T-cell (primary cell): ENCODE measurements at regions not wholly inside any gene's neighbourhood (a gene's known extent, or its start where the extent isn't known, plus 50 kb on each side); places are given as distances from the start of the nearest gene placed in this dataset.

ENCODE experiments used
- ATAC-seq, 4 experiments: fragments of 200-7000 bp in 3 of 4; fragments of 150-1000 bp in 1 of 4; cut with Tn5 transposase; replicated peaks in 1 of 4; 1 replicate in 3 of 4; 2 replicates in 1 of 4; pipeline ENCODE4 v1.10.0; 2021; ENCODE audit warnings: moderate library complexity in 3 of 4, mild to moderate bottlenecking in 2 of 4, moderate number of reproducible peaks in 1 of 4
- CTCF ChIA-PET, 2 donors: fragments of 300-600 bp; sonication (Branson Sonifier 250); formaldehyde crosslinking; loops; one replicate each; lab custom pipeline; 2022; ENCODE audit warnings: antibody characterized with exemption in 2 of 2; lab: Charles Lee
- POLR2A ChIA-PET, 2 donors: fragments of 300-600 bp; sonication (Branson Sonifier 250); formaldehyde crosslinking; loops; one replicate each; lab custom pipeline; 2022; ENCODE audit warnings: antibody characterized with exemption in 2 of 2; lab: Charles Lee
- DNase-seq, 35 experiments: peaks; one replicate each; pipeline versions ENCODE4 v3.0.0 to v3.0.0-alpha.2; 2013 to 2023
- H3K27ac ChIP-seq: one replicate; pipeline ENCODE4 v1.5.1; 2013; ENCODE audit warnings: low read length
- H3K27me3 ChIP-seq, 2 experiments: replicated peaks in 1 of 2; 1 replicate in 1 of 2; 2 replicates in 1 of 2; pipeline versions ENCODE4 v1.6.1 to v1.7.0; 2013; ENCODE audit warnings: low read length in 1 of 2, mixed read lengths in 1 of 2; ENCODE audit not compliant: control insufficient read depth in 2 of 2, insufficient read depth in 2 of 2; ENCODE audit errors: extremely low read depth in 1 of 2
- H3K36me3 ChIP-seq, 2 donors: 1 replicate in 1 of 2; 2 replicates in 1 of 2; pipeline versions ENCODE4 v1.6.1 to v1.7.0; 2013; ENCODE audit warnings: low read length in 1 of 2; ENCODE audit not compliant: control insufficient read depth in 2 of 2, insufficient read depth in 1 of 2; ENCODE audit errors: extremely low read depth in 1 of 2
- H3K4me1 ChIP-seq, 2 experiments: 1 replicate in 1 of 2; 2 replicates in 1 of 2; pipeline versions ENCODE4 v1.6.1 to v1.7.0; 2013; ENCODE audit warnings: low read length in 2 of 2, mixed read lengths in 1 of 2; ENCODE audit not compliant: insufficient read depth in 2 of 2, control insufficient read depth in 1 of 2; ENCODE audit errors: extremely low read depth in 1 of 2
- H3K4me3 ChIP-seq, 2 donors: 1 replicate in 1 of 2; 2 replicates in 1 of 2; pipeline versions ENCODE4 v1.5.1 to v1.7.0; 2013; ENCODE audit warnings: mild to moderate bottlenecking in 2 of 2, low read length in 1 of 2, moderate library complexity in 1 of 2; ENCODE audit not compliant: control insufficient read depth in 1 of 2; ENCODE audit errors: extremely low read depth in 1 of 2
- H3K9me3 ChIP-seq: 2 replicates; pipeline ENCODE4 v1.7.0; 2013
- H3K27ac Mint-ChIP-seq, 2 donors: one replicate each; pipeline ENCODE4 v1.8.0; 2020 to 2021; ENCODE audit warnings: mild to moderate bottlenecking in 2 of 2, mixed read lengths in 2 of 2
- H3K27me3 Mint-ChIP-seq, 2 donors: one replicate each; pipeline ENCODE4 v1.8.0; 2021 to 2022; ENCODE audit warnings: mixed read lengths in 2 of 2
- H3K36me3 Mint-ChIP-seq: one replicate; pipeline ENCODE4 v1.8.0; 2021; ENCODE audit warnings: mixed read lengths
- H3K4me1 Mint-ChIP-seq, 3 donors: one replicate each; pipeline ENCODE4 v1.8.0; 2020 to 2022; ENCODE audit warnings: mixed read lengths in 3 of 3, mild to moderate bottlenecking in 1 of 3
- H3K4me3 Mint-ChIP-seq, 3 donors: one replicate each; pipeline ENCODE4 v1.8.0; 2020 to 2022; ENCODE audit warnings: mild to moderate bottlenecking in 3 of 3, mixed read lengths in 3 of 3, moderate library complexity in 3 of 3
- H3K9me3 Mint-ChIP-seq, 3 donors: one replicate each; pipeline ENCODE4 v1.8.0; 2020 to 2022; ENCODE audit warnings: mixed read lengths in 3 of 3
- WGBS: methylation state at CpG from one replicate; pipeline ENCODE4 v1.1.5; 2013; ENCODE audit warnings: missing lambda C conversion rate; ENCODE audit not compliant: insufficient coverage; 5-methylcytosine and 5-hydroxymethylcytosine counted together

DNA sequence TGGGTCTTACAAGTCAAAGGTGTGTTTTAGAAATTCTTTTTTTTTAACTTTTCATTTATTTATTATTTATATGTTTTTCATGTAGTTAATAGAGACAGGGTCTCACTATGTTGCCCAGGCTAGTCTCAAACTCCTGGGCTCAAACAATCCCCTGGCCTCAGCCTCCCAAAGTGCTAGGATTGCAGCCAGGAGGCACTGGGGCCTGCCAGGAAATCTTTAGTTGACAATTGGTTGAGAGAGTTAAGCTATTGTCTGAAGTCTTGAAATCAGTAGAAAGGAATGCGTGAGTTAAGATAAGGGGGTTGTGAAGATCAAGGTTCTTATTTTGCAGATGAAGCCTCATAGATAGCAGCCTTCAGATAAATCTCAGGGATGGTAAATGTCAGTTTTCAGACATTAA lies 245.4 kb upstream of the GALNT17 start:
- Histone ChIP-seq H3K27ac (no peak overlapping the region), H3K9me3 (no peaks in the 10 kb centered on the region), H3K27me3 (no peaks in the 10 kb centered on the region), H3K4me1 (no peaks in the 10 kb centered on the region), H3K36me3 (no peaks in the 10 kb centered on the region), H3K4me3 (no peak overlapping the region)
- ChIA-PET CTCF (no interaction called here), POLR2A (no interaction called here)
- no peaks in the 10 kb centered on the region for H3K27me3 Mint-ChIP-seq
- no peak overlapping the region for H3K4me3 Mint-ChIP-seq
- H3K36me3 Mint-ChIP-seq = no peaks in the 10 kb centered on the region
- H3K4me1 Mint-ChIP-seq = no peaks in the 10 kb centered on the region
- WGBS = 25% methylated on average over 1 of the region's 1 CpG
- H3K27ac Mint-ChIP-seq = no peak overlapping the region
- ATAC-seq = no peak
- peaks cover 12 to 24% (median 14%) of the 10 kb centered on the region in 3 donors for H3K9me3 Mint-ChIP-seq
- no peak for DNase-seq

DNA sequence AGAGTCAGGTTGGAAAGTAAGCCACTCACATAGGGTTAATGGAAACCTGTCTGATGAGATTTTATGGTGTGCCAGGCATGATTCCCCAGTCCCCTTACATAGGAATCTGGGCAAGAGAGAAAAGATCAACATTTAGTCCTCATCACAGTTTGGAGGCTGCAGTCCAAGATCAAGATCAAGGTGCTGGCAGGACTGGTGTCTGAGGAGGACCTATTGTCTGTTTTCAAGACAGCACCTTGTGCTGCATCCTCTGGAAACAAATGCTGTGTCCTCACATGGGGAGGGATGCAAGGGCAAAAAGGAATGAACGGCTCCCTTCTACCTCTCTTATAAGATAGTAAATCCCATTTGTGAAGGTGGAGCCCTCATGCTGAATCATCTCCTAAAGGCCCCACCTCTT lies 244.8 kb upstream of the GALNT17 start:
- H3K9me3 Mint-ChIP-seq = peaks cover 12 to 23% (median 14%) of the 10 kb centered on the region in 3 donors
- Histone ChIP-seq H3K4me1 (no peaks in the 10 kb centered on the region), H3K27ac (no peak overlapping the region), H3K4me3 (no peak overlapping the region), H3K27me3 (no peaks in the 10 kb centered on the region), H3K9me3 (no peaks in the 10 kb centered on the region), H3K36me3 (no peaks in the 10 kb centered on the region)
- no peak overlapping the region for H3K4me3 Mint-ChIP-seq
- WGBS = no CpG with 5 or more reads among the region's 1 CpG
- CTCF ChIA-PET = no interaction called here
- H3K27ac Mint-ChIP-seq = no peak overlapping the region
- H3K27me3 Mint-ChIP-seq = no peaks in the 10 kb centered on the region
- ATAC-seq (no peak), DNase-seq (no peak)
- POLR2A ChIA-PET = no interaction called here
- no peaks in the 10 kb centered on the region for H3K36me3 Mint-ChIP-seq
- H3K4me1 Mint-ChIP-seq = no peaks in the 10 kb centered on the region

DNA sequence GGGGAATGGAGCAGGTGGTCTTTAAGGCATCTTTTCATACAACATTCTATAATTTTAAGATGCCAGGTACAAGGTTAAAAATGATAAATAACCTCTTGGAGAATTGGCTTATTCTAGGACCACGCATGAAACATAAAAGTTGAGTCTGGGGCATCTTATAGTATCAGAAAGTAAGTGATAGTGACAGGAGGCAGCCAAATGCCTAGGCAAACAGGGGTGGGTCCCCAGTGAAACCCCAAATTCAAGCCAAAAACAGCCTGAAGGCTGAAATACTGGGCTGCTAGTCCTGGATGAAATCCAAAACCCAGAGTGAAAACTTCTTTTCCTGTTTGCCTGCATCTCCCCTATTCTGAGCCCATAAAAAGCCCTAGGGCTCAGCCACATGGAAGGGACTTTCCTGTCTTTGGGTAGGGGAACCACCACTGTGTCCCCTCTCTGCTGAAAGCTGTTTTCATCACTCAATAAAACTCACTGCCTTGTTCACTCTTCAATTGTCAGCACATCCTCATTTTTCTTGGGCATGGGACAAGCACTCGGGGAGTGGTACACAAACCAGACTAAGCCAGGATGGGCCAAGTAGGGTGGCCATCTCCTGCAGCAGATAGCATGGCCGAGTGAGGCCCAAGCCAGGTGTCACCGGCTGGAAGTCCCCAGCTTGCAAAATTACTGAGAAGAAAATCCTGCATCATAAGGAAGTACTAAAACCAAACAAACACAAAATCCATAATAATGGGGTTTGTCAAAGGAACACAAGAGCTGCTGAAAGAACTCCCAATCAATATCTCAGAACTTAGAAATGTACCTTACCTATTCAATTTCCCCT lies 241.6 kb upstream of the GALNT17 start:
- CTCF ChIA-PET = no interaction called here
- WGBS = 70% methylated on average over 2 of the region's 4 CpGs

DNA sequence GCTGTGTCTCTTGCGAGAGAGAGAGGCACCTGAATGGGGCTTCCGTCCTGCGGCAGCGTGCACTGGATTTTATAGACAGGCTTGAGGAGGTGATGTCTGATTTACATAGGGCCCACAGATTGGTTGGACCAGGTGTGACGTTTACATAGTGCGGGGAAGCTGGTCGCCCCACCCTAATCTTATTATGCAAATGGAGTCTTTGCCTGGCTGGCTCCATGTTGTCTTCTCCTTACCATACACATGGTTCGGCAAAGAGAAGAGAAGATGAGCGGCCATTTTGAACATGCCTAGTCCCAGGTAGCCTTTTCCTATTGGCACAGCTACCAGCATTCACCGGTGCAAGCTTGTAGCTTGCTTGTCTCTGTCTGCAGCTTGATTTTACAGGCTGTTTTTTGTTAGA lies 238.5 kb upstream of the GALNT17 start:
- Mint-ChIP-seq H3K27me3 (no peaks in the 10 kb centered on the region), H3K4me1 (no peaks in the 10 kb centered on the region), H3K9me3 (peaks cover 5 to 22% (median 8%) of the 10 kb centered on the region in 3 donors), H3K27ac (no peak overlapping the region), H3K4me3 (no peak overlapping the region), H3K36me3 (no peaks in the 10 kb centered on the region)
- Histone ChIP-seq H3K36me3 (no peaks in the 10 kb centered on the region), H3K27ac (no peak overlapping the region), H3K27me3 (no peaks in the 10 kb centered on the region), H3K4me1 (no peaks in the 10 kb centered on the region), H3K9me3 (no peaks in the 10 kb centered on the region), H3K4me3 (no peak overlapping the region)
- CTCF ChIA-PET = no interaction called here
- POLR2A ChIA-PET = no interaction called here
- WGBS = 100% methylated on average over 1 of the region's 10 CpGs
- DNase-seq (no peak), ATAC-seq (no peak)

More for the DNA sequence above, 241.6 kb upstream of the GALNT17 start:
- H3K36me3 ChIP-seq = no peaks in the 10 kb centered on the region
- H3K36me3 Mint-ChIP-seq = no peaks in the 10 kb centered on the region
- H3K27me3 Mint-ChIP-seq = no peaks in the 10 kb centered on the region
- H3K27ac Mint-ChIP-seq = no peak overlapping the region
- no peaks in the 10 kb centered on the region for H3K27me3 ChIP-seq
- ATAC-seq (no peak), DNase-seq (no peak)
- H3K4me1 Mint-ChIP-seq = no peaks in the 10 kb centered on the region
- no peaks in the 10 kb centered on the region for H3K9me3 ChIP-seq
- no peaks in the 10 kb centered on the region for H3K4me1 ChIP-seq
- peaks cover 5 to 28% (median 8%) of the 10 kb centered on the region in 3 donors for H3K9me3 Mint-ChIP-seq
- no peak overlapping the region for H3K4me3 ChIP-seq
- POLR2A ChIA-PET = no interaction called here
- no peak overlapping the region for H3K4me3 Mint-ChIP-seq
- no peak overlapping the region for H3K27ac ChIP-seq

DNA sequence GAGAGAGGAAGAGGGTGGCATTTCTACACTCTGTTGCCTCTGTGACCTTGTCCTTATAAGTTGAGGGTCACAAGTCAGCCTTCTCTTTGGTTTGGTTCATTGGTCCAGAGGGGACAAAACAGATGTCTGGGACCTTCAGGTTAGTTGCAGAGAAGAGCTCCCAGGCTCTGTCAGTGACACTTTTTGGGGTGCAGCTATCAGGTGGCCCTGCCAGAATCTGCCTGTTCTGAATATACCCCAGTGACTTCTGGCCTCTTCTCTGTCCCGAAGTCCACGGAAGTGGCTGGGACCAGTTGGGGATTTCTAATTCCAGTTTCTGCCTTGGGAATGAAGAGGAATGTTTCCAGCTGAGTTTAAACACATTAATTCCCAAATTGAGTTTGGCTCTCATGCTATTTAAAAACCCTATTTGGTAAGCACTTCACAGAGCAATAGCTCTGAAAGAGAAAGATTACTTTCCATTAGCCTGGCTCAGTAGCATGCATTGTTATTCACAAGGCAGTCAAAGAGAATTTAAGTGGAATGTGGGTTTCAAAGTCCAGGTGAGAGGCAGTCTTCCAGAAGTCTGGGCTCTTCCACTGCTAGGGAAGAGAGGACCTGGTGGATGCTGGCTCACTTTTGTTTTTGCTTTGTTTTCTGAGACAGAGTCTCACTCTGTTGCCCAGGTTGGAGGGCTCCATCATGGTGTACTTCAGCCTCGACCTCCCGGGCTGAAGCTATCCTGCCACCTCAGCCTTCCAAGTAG lies 237.8 kb upstream of the GALNT17 start:
- Mint-ChIP-seq H3K9me3 (peaks cover 5 to 16% (median 6%) of the 10 kb centered on the region in 3 donors), H3K36me3 (no peaks in the 10 kb centered on the region), H3K27ac (no peak overlapping the region), H3K4me3 (no peak overlapping the region), H3K27me3 (no peaks in the 10 kb centered on the region), H3K4me1 (no peaks in the 10 kb centered on the region)
- DNase-seq (no peak), ATAC-seq (no peak)
- ChIA-PET POLR2A (no interaction called here), CTCF (no interaction called here)
- Histone ChIP-seq H3K4me3 (no peak overlapping the region), H3K27me3 (no peaks in the 10 kb centered on the region), H3K4me1 (no peaks in the 10 kb centered on the region), H3K36me3 (no peaks in the 10 kb centered on the region), H3K27ac (no peak overlapping the region), H3K9me3 (no peaks in the 10 kb centered on the region)
- WGBS = 80% methylated on average over 2 of the region's 4 CpGs

DNA sequence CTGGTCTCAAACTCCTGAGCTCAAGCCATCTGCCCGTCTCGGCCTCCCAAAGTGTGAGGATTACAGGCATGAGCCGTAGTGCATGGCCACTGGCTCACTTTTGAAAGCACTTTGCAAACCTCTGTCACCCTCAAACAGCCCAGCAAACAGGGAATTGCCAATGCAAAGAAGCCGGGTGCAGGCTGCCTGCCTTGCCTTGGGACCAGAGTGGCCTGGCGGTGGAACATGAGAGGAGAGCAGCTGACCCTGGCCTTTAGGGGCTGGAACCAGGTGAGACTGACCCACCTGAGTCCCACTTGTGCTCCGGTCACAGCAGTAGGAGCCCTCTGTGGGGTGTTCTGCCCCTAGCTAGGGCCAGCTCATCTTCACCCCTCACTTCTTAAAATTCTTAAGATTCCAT lies 237.1 kb upstream of the GALNT17 start:
- Mint-ChIP-seq H3K9me3 (peaks cover 5 to 12% (median 6%) of the 10 kb centered on the region in 3 donors), H3K4me1 (no peaks in the 10 kb centered on the region), H3K4me3 (no peak overlapping the region), H3K36me3 (no peaks in the 10 kb centered on the region), H3K27ac (no peak overlapping the region), H3K27me3 (no peaks in the 10 kb centered on the region)
- ATAC-seq (no peak), DNase-seq (no peak)
- Histone ChIP-seq H3K27me3 (no peaks in the 10 kb centered on the region), H3K4me3 (no peak overlapping the region), H3K36me3 (no peaks in the 10 kb centered on the region), H3K27ac (no peak overlapping the region), H3K9me3 (no peaks in the 10 kb centered on the region), H3K4me1 (no peaks in the 10 kb centered on the region)
- ChIA-PET POLR2A (no interaction called here), CTCF (no interaction called here)
- 80% methylated on average over 6 of the region's 6 CpGs for WGBS
